GM12878 (cell line): ENCODE measurements at regions not wholly inside any gene's neighbourhood (a gene's known extent, or its start where the extent isn't known, plus 50 kb on each side); places are given as distances from the start of the nearest gene placed in this dataset.

ENCODE experiments used
- ATAC-seq: fragments of 200-7000 bp; cut with Tn5 transposase; 3 replicates; pipeline ENCODE4 v1.9.1; 2020; ENCODE audit warnings: mild to moderate bottlenecking, moderate library complexity
- BruUV-seq: library from RNA; stranded (reverse); fragments of 400-500 nt; replicated peaks from 2 replicates; lab custom pipeline; 2021; lab: Mats Ljungman, UMichigan
- CTCF ChIA-PET: fragments of 300-600 bp; sonication (Branson Sonifier 250); formaldehyde crosslinking; extraction: SDS; loops from one replicate; lab custom pipeline; 2021; ENCODE audit warnings: inconsistent platforms; lab: Yijun Ruan, JAX
- POLR2A ChIA-PET: fragments of 350-600 bp; formaldehyde crosslinking; extraction: SDS; loops from one replicate; lab custom pipeline; 2021; ENCODE audit warnings: inconsistent platforms; lab: Charles Lee
- RAD21 ChIA-PET: fragments of 300-600 bp; sonication (Branson Sonifier 250); formaldehyde crosslinking; loops from one replicate; lab custom pipeline; 2023; ENCODE audit warnings: antibody characterized with exemption; ENCODE audit not compliant: unreplicated experiment; lab: Charles Lee
- SMC1A ChIA-PET: fragments of 300-600 bp; sonication (Branson Sonifier 250); formaldehyde crosslinking; loops from one replicate; lab custom pipeline; 2023; ENCODE audit not compliant: unreplicated experiment, uncharacterized antibody; lab: Charles Lee
- DNase-seq: peaks from one replicate; pipeline ENCODE4 v3.0.0-alpha.2; 2011; ENCODE audit warnings: low read depth, low spot score
- FAIRE-seq: peaks from 3 replicates; lab custom pipeline; 2011; peaks lifted over from hg19 to GRCh38; lab: Jason Lieb, UNC
- H2AFZ ChIP-seq: 2 replicates; pipeline ENCODE4 v1.6.0; 2011; ENCODE audit warnings: low read depth, low read length, control low read depth; ENCODE audit not compliant: control insufficient read depth
- H3K27ac ChIP-seq: 2 replicates; pipeline ENCODE4 v1.5.1; 2011; ENCODE audit warnings: control low read depth; ENCODE audit not compliant: control insufficient read depth, insufficient read depth
- H3K27me3 ChIP-seq, 2 experiments: replicated peaks in 1 of 2; 2 replicates each; pipeline versions ENCODE4 v1.6.0 to v1.6.1; 2011; ENCODE audit warnings: low read length in 1 of 2; ENCODE audit not compliant: control insufficient read depth in 2 of 2, insufficient read depth in 2 of 2
- H3K36me3 ChIP-seq, 2 experiments: 2 replicates each; pipeline ENCODE4 v1.5.1; 2011; ENCODE audit warnings: low read length in 1 of 2; ENCODE audit not compliant: control insufficient read depth in 2 of 2, insufficient read depth in 2 of 2
- H3K4me1 ChIP-seq: 2 replicates; pipeline ENCODE4 v1.6.1; 2011; ENCODE audit warnings: mild to moderate bottlenecking, low read length, moderate library complexity, mixed read lengths; ENCODE audit not compliant: control insufficient read depth, insufficient read depth
- H3K4me2 ChIP-seq: 2 replicates; pipeline ENCODE4 v1.6.0; 2011; ENCODE audit warnings: control low read depth; ENCODE audit not compliant: control insufficient read depth, insufficient read depth
- H3K4me3 ChIP-seq: fragments of 200-600 bp; sonication (generic); 2 replicates; pipeline ENCODE4 v1.5.1; 2016
- H3K79me2 ChIP-seq: 2 replicates; pipeline ENCODE4 v1.6.0; 2011; ENCODE audit warnings: low read length; ENCODE audit not compliant: control insufficient read depth, insufficient read depth
- H3K9ac ChIP-seq: 2 replicates; pipeline ENCODE4 v1.8.0; 2011; ENCODE audit warnings: low read length, control low read depth, mixed read lengths; ENCODE audit not compliant: control insufficient read depth, insufficient read depth
- H3K9me3 ChIP-seq: replicated peaks from 3 replicates; pipeline ENCODE4 v1.5.1; 2011; ENCODE audit warnings: mild to moderate bottlenecking, low read length; ENCODE audit not compliant: control insufficient read depth, insufficient read depth
- H4K20me1 ChIP-seq: 2 replicates; pipeline ENCODE4 v1.6.0; 2011; ENCODE audit not compliant: control insufficient read depth, insufficient read depth
- CBX3 ChIP-seq: fragments of 200-600 bp; sonication (generic); IDR thresholded peaks from 2 replicates; pipeline ENCODE4 v1.6.1; 2016; ENCODE audit warnings: low read depth, borderline replicate concordance
- CEBPB ChIP-seq, 2 experiments: fragments of 150-350 bp in 1 of 2; IDR thresholded peaks; 2 replicates each; pipeline ENCODE4 v1.6.1; 2012 to 2014; ENCODE audit warnings: low read depth in 2 of 2, low read length in 2 of 2, borderline replicate concordance in 1 of 2, inconsistent platforms in 1 of 2
- CHD1 ChIP-seq: IDR thresholded peaks from 2 replicates; pipeline ENCODE4 v1.6.1; 2012; ENCODE audit warnings: low read depth, low read length, improper control_type of control experiment
- ETV6 ChIP-seq, 2 experiments: fragments of 450-650 bp in 1 of 2; IDR thresholded peaks in 1 of 2; conservative IDR thresholded peaks in 1 of 2; 2 replicates each; pipeline ENCODE4 v1.6.1; 2014; ENCODE audit warnings: antibody characterized with exemption in 1 of 2, borderline replicate concordance in 1 of 2, low read depth in 1 of 2, mild to moderate bottlenecking in 1 of 2, moderate library complexity in 1 of 2
- POLR2AphosphoS5 ChIP-seq: IDR thresholded peaks from 2 replicates; pipeline ENCODE4 v1.6.1; 2011; ENCODE audit warnings: mild to moderate bottlenecking, low read length, inconsistent platforms
- PRDM15 ChIP-seq: fragments of 450-650 bp; formaldehyde crosslinking; IDR thresholded peaks from 2 replicates; pipeline ENCODE4 v1.4.0; 2020; ENCODE audit warnings: mild to moderate bottlenecking, moderate library complexity
- SIN3A ChIP-seq: IDR thresholded peaks from 2 replicates; pipeline ENCODE4 v1.6.1; 2012; ENCODE audit warnings: low read depth, low read length, improper control_type of control experiment
- ZBTB40 ChIP-seq: fragments of 450-650 bp; IDR thresholded peaks from 2 replicates; pipeline ENCODE4 v1.6.1; 2016; ENCODE audit warnings: mild to moderate bottlenecking, moderate library complexity, borderline replicate concordance
- WGBS: methylation state at CpG from one replicate; pipeline ENCODE4 v1.1.6; 2016; ENCODE audit warnings: low lambda C conversion rate; ENCODE audit not compliant: insufficient replicate concordance, insufficient coverage; ENCODE audit errors: missing lambda C conversion rate; 5-methylcytosine and 5-hydroxymethylcytosine counted together
- in situ Hi-C: fragments of 300-500 bp; cut with MboI; formaldehyde crosslinking; loops from 9 replicates; pipeline ENCODE4 v1.14.3; 2018; ENCODE audit warnings: mixed read lengths
- intact Hi-C: fragments of 100-400 bp; cut with micrococcal nuclease; formaldehyde crosslinking; loops from one replicate; pipeline ENCODE4 v1.14.2; 2022; ENCODE audit not compliant: unreplicated experiment

- TF ChIP-seq PRDM15 (CRISPR knock-in tag) (no peak), CHD1 (no peak)
These were observed 553.0 kb downstream of the NTRK3 start (continued) for GRCh38 chr15:87703327-87704111.

- H3K4me2 ChIP-seq = no peak overlapping the region
- no peak for FAIRE-seq
These were observed 554.3 kb downstream of the NTRK3 start for GRCh38 chr15:87702270-87702669.

More at GRCh38 chr15:87702270-87702669, 554.3 kb downstream of the NTRK3 start:
- 3% methylated on average over 4 of the region's 4 CpGs for WGBS
- no peaks in the 10 kb centered on the region for H4K20me1 ChIP-seq
- no peak overlapping the region for H3K9ac ChIP-seq
- no peaks in the 10 kb centered on the region for H3K9me3 ChIP-seq
- H3K4me3 ChIP-seq = no peak overlapping the region
- ChIA-PET POLR2A (no interaction called here), CTCF (no interaction called here), RAD21 (no interaction called here), SMC1A (no interaction called here)
- DNase-seq (no peak), ATAC-seq (no peak)
- H3K27me3 ChIP-seq = 0 out of 4 replicates have a peak, but pooled peaks cover 0 to 2% of the 10 kb centered on the region in 2 experiments
- H3K27ac ChIP-seq = no peak overlapping the region
- H3K4me1 ChIP-seq = no peaks in the 10 kb centered on the region
- intact Hi-C loops = no loop called here
- no peak overlapping the region for H2AFZ ChIP-seq
- H3K36me3 ChIP-seq = no peaks in the 10 kb centered on the region
- no peaks in the 10 kb centered on the region for H3K79me2 ChIP-seq
- in situ Hi-C loops = no loop called here
- TF ChIP-seq CEBPB (IDR thresholded peaks at IDR 0.05; ENCODE audit: borderline replicate concordance in 1 of 2, low read depth in 2 of 2, low read length in 2 of 2) (no peak), ETV6 (conservative IDR thresholded peaks at IDR 0.05 in 1 of 2, IDR thresholded peaks at IDR 0.05 in 1 of 2; ENCODE audit: borderline replicate concordance in 1 of 2, low read depth in 1 of 2) (no peak), CBX3 (no peak), SIN3A (no peak), POLR2AphosphoS5 (no peak), ZBTB40 (peak; percentile 56)
- no TSS peak for BruUV-seq
